IPS-NIHi7 (cell line): ENCODE measurements at regions not wholly inside any gene's neighbourhood (a gene's known extent, or its start where the extent isn't known, plus 50 kb on each side); places are given as distances from the start of the nearest gene placed in this dataset.
"Not testable (repeated sequence)": the region's sequence is repeated elsewhere in the genome, so short reads cannot be mapped to it uniquely, and the experiment has no call there.

Experiments
- DNase-seq: peaks from one replicate; pipeline ENCODE4 v3.0.0; 2012; ENCODE audit warnings: mixed read lengths; ENCODE audit errors: extremely low spot score

- DNase-seq, result no peak
Observed at GRCh38 chr5:52605317-52606313, 182.1 kb upstream of the ITGA1 start.

- DNase-seq, result no peak
Observed at GRCh38 chr5:52607227-52607824, 180.4 kb upstream of the ITGA1 start.

GRCh38 chr5:52620315-52620714, 167.4 kb upstream of the ITGA1 start:
- DNase-seq, result no peak

DNA sequence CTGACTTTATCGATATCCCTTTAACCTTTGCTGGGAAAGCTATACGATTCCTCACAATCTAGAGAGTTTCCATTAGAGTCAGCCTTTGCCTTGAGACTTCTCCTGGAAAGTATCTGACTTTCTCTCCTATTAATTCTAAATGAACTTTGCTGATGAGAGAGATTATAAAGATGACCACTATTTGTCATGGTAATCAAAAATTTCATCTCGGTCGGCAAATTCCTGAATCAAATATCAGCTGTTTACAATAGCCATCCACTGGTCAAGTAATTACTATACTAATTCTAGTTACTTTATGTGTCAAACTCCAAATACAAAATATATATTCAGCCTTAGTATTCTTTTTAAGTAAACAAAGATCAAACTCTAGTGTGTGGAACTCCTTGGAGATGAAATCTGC, 164.4 kb upstream of the ITGA1 start:
- no peak for DNase-seq

DNA sequence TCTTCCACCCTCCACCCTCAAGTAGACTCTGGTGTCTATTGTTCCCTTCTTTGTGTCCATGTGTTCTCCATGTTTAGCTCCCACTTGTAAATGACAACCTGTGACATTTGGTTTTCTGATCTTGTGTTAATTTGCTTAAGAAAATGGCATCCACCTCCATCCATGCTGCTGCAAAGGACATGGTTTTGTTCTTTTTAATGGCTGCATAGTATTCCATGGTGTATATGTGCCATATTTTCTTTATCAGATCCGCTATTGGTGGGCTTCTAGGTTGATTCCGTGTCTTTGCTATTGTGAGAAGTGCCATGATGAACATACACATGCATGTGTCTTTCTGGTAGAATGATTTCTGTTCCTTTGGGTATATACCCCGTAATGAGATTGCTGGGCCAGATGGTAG, 163.4 kb upstream of the ITGA1 start:
- DNase-seq, result no peak

- DNase-seq, result no peak
Observed at GRCh38 chr5:52626312-52626711, 161.4 kb upstream of the ITGA1 start.

- DNase-seq, result no peak
Observed at GRCh38 chr5:52627740-52628139, 160.0 kb upstream of the ITGA1 start.

DNA sequence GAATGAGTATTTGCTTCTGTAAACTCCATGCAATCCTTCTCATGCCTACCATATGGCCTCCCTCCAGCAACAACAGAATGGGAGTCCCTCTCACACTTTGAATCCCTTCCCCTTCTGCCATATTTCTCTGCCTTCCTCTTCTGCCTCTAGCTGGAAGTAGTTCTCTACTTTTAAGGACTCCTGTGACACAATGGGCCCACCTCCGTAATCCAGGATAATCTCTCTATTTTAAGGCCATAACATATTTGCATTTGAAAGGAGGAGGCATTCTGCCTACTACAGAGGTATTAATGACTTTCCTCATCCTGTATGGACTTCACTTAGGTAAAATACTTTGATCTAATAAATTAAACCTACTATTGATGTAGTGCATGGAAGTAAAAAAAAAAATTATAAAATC, 155.4 kb upstream of the ITGA1 start:
- no peak for DNase-seq

GRCh38 chr5:52634171-52634570, 153.5 kb upstream of the ITGA1 start:
- DNase-seq, result not testable (repeated sequence)

DNA sequence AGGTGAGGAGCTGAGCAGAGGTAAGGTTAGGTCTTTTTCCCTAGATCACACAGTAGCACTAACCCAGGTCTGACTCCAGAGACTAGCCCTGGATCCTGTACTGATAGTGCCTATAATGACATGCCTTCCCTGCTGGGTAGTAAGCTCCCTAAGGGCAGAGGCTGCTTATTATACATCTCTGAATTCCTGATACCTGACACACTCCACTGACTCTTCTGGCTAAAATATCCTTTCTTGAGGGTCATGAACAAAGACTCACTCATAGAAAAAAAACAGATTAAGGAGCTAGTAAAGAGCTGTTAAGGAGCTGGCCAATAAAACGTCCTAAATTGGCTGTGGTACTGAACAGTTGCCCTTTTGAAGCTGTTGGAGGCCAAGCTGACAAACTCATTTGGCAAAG, 149.0 kb upstream of the ITGA1 start:
- no peak for DNase-seq

GRCh38 chr5:52648726-52649125, 139.0 kb upstream of the ITGA1 start:
- DNase-seq, result no peak

GRCh38 chr5:52655163-52655562, 132.6 kb upstream of the ITGA1 start:
- no peak for DNase-seq

GRCh38 chr5:52656569-52657246, 131.0 kb upstream of the ITGA1 start:
- DNase-seq, result no peak

DNA sequence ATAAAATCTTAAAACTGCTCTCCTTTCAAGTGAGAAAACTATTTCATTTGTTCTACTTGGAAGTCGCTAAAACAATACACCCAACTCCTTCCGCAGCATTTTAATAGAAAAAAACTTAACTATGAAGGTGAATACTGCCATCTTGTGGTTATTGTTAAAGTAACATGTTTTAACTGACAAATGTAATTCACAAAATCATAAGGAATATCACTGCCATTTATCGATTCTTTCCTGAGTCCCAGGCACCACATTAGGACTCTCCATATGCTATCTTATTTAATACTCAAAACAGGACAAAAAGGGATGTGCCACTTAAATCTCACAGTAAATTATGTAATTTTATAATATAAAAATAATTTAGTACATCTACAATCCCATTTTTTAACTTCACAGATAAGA, 130.5 kb upstream of the ITGA1 start:
- DNase-seq, result peak; percentile 18

- DNase-seq, result no peak
Observed at GRCh38 chr5:52658246-52658645, 129.5 kb upstream of the ITGA1 start.

DNA sequence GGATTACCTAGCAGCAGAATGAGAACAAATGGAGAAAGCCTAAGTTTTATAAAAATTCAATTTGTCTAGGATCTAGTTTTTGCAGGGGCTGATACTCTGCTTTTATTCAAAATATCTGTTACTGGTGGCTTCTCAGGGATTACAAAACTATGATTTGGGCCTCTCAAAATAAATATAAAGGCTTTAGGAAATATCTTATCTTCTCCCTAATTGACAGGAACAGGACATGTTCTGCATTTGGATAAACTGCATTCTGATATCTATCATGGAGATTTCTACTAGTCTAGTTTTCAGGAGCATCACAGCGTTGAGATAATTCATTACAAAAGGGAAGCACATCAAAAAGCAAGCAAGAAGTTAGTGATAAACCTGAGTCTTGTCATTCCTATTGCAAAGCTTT, 127.1 kb upstream of the ITGA1 start:
- DNase-seq, result no peak

- no peak for DNase-seq
Observed at GRCh38 chr5:52661903-52662595, 125.7 kb upstream of the ITGA1 start.

GRCh38 chr5:52665559-52665958, 122.2 kb upstream of the ITGA1 start:
- no peak for DNase-seq

DNA sequence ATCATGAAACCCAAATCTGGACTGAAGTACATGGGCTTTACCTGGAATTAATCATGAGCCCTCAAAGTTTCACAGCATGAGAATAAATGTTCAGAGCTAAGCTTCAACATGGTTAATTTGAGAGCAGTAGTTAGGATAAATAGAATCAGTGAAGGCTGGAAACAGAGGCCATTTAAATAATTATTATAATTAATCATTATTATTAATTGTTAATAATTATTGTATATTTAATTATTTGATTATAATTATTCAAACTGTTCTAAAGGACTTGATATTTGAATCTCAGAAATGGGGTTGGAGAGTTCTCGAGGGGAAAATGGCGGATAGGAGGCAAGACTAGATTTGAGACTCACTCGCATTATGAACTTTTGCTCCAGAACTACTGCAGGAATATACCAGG, 119.6 kb upstream of the ITGA1 start:
- no peak for DNase-seq

DNA sequence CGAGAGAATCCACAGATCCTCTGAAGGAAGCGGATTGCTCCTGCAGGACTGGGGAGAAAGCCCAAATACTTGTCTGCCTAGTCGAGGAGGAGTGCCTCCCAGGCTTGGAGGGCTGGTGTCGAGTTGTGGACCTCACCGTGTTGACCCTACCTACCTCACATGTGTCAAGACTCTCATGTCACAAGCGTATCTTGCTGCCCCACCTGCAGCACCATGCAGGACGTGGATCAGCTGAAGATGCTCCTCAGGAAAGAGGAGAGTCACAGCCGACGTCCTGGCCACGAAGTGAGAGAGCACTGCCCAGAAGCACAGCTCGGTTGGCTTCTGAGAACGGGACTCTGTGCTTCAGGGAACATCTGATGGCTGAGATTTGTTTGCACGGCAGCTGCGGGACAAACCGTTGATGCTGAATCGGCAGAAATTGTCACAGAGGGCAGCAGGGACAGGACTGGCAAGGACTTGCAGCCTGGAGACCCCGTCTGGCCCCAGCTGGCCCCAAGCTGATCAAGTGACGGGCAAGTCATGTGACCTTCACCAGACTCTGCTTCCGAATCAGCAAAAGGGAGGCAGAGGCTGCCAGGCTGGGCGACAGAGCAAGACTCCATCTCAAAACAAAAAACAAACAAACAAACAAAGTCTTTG, 119.1 kb upstream of the ITGA1 start:
- no peak for DNase-seq

DNA sequence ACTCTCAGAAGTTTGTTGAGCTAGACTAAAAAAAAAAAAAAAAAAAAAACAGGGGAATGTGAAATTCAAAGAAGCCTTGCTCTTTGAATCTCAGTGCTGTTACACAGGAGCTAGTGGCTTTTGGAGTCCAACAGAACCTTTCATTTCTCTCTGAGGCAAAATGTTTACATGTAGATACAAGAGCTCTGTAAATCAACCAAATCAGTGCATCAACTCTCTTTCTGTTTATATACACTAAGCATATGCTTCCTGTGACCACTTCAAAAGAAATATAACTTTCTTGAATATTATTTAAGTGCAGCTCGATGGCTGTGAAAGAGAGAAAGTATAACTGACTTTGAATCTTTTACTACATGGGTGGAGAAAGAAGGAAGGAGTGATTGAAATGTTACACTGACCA, 115.3 kb upstream of the ITGA1 start:
- no peak for DNase-seq

- DNase-seq, result no peak
Observed at GRCh38 chr5:52673495-52673894, 114.2 kb upstream of the ITGA1 start.
